ENCODE measurements at regions not wholly inside any gene's neighbourhood (a gene's known extent, or its start where the extent isn't known, plus 50 kb on each side); places are given as distances from the start of the nearest gene placed in this dataset.

DNA sequence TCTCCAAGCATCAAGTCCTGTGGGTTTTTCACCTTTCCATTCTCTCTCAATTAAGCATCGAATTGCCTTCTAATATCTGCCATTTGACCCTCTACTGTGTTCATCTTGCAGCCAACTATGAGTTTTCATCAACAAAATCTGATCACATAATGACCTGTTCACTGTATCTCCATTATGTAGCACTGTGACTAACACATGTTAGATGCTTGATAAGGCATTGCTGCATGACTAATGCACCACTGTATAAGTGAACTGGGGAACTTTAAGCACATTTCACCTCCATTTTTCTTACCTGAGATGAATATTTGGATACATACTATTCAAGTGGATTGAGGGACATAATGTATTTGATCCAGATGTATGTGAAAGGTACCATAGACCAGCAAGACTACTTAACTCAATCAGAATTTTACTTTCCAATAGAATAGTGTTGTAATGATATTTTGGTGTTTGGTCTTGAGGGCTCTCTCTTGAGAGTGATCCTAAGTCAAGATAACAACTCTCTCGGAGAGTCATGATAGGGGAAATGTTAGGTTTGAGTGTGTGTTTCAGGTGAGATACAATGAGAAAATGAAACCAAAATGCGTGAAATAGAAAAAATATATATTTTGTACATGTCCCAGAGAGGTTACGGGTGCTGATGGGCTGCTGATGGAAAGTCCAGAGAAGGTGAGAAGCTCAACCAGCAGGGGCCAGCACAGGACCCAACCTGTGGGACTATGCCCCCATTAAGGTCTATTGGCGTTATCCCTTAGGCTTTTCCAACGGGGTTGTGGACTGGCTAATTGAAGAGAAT, 60.2 kb upstream of the HS3ST1 start:
- TF ChIP-seq SP1 (CRISPR knock-in tag; conservative IDR thresholded peaks at IDR 0.05) = no peak
- TF ChIP-seq, protein P1, sequence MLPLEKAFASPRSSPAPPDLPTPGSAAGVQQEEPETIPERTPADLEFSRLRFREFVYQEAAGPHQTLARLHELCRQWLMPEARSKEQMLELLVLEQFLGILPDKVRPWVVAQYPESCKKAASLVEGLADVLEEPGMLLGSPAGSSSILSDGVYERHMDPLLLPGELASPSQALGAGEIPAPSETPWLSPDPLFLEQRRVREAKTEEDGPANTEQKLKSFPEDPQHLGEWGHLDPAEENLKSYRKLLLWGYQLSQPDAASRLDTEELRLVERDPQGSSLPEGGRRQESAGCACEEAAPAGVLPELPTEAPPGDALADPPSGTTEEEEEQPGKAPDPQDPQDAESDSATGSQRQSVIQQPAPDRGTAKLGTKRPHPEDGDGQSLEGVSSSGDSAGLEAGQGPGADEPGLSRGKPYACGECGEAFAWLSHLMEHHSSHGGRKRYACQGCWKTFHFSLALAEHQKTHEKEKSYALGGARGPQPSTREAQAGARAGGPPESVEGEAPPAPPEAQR (CRISPR knock-in tag; IDR thresholded peaks at IDR 0.05) = no peak
- no peak for TF ChIP-seq ETV6 (CRISPR knock-in tag; IDR thresholded peaks at IDR 0.05)
- TF ChIP-seq, protein P2, sequence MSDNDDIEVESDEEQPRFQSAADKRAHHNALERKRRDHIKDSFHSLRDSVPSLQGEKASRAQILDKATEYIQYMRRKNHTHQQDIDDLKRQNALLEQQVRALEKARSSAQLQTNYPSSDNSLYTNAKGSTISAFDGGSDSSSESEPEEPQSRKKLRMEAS (CRISPR knock-in tag; IDR thresholded peaks at IDR 0.05) = no peak
- TF ChIP-seq, protein P3, sequence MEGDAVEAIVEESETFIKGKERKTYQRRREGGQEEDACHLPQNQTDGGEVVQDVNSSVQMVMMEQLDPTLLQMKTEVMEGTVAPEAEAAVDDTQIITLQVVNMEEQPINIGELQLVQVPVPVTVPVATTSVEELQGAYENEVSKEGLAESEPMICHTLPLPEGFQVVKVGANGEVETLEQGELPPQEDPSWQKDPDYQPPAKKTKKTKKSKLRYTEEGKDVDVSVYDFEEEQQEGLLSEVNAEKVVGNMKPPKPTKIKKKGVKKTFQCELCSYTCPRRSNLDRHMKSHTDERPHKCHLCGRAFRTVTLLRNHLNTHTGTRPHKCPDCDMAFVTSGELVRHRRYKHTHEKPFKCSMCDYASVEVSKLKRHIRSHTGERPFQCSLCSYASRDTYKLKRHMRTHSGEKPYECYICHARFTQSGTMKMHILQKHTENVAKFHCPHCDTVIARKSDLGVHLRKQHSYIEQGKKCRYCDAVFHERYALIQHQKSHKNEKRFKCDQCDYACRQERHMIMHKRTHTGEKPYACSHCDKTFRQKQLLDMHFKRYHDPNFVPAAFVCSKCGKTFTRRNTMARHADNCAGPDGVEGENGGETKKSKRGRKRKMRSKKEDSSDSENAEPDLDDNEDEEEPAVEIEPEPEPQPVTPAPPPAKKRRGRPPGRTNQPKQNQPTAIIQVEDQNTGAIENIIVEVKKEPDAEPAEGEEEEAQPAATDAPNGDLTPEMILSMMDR (IDR thresholded peaks at IDR 0.05) = no peak
- no peak for TF ChIP-seq NR2C2 (CRISPR knock-in tag; IDR thresholded peaks at IDR 0.05)
- TF ChIP-seq NFYB (CRISPR knock-in tag; conservative IDR thresholded peaks at IDR 0.05; ENCODE audit: low read depth) = no peak
